Fibroblast of lung (primary cell): ENCODE measurements at regions not wholly inside any gene's neighbourhood (a gene's known extent, or its start where the extent isn't known, plus 50 kb on each side); places are given as distances from the start of the nearest gene placed in this dataset.

ENCODE experiments used
- DNase-seq, 2 donors: peaks; one replicate each; pipeline versions ENCODE4 v3.0.0 to v3.0.0-alpha.2; 2010; ENCODE audit warnings: low read depth in 2 of 2
- H2AFZ ChIP-seq: 2 replicates; pipeline ENCODE4 v1.5.1; 2012; ENCODE audit warnings: low read length, control low read depth, inconsistent platforms
- H3K27ac ChIP-seq: 2 replicates; pipeline ENCODE4 v1.5.1; 2011; ENCODE audit warnings: low read length, control low read depth; ENCODE audit not compliant: insufficient read depth
- H3K27me3 ChIP-seq: 2 replicates; pipeline ENCODE4 v1.5.1; 2011; ENCODE audit warnings: mild to moderate bottlenecking, low read length; ENCODE audit not compliant: control insufficient read depth, insufficient read depth
- H3K36me3 ChIP-seq: 2 replicates; pipeline ENCODE4 v1.5.1; 2011; ENCODE audit warnings: low read length; ENCODE audit not compliant: control insufficient read depth, insufficient read depth
- H3K4me1 ChIP-seq: 2 replicates; pipeline ENCODE4 v1.5.1; 2011; ENCODE audit warnings: low read length; ENCODE audit not compliant: control insufficient read depth, insufficient read depth; ENCODE audit errors: extremely low read depth
- H3K4me2 ChIP-seq: 2 replicates; pipeline ENCODE4 v1.5.1; 2011; ENCODE audit warnings: low read length, control low read depth; ENCODE audit not compliant: insufficient read depth; ENCODE audit errors: extremely low read depth
- H3K4me3 ChIP-seq, 4 experiments: fragments of 200-600 bp in 1 of 4; sonication (generic) in 1 of 4; replicated peaks in 1 of 4; 2 replicates each; pipeline ENCODE4 v1.5.1; 2011 to 2016; ENCODE audit warnings: low read length in 4 of 4, low read depth in 3 of 4, mild to moderate bottlenecking in 3 of 4, control low read depth in 2 of 4, inconsistent platforms in 1 of 4, mixed read lengths in 1 of 4; ENCODE audit not compliant: insufficient read depth in 1 of 4; ENCODE audit errors: control extremely low read depth in 1 of 4
- H3K79me2 ChIP-seq: 2 replicates; pipeline ENCODE4 v1.5.1; 2012; ENCODE audit warnings: mild to moderate bottlenecking, low read length, inconsistent platforms; ENCODE audit not compliant: control insufficient read depth, insufficient read depth
- H3K9ac ChIP-seq: 2 replicates; pipeline ENCODE4 v1.5.1; 2011; ENCODE audit warnings: mild to moderate bottlenecking, low read length, control low read depth; ENCODE audit not compliant: insufficient read depth
- H3K9me3 ChIP-seq: 2 replicates; pipeline ENCODE4 v1.5.1; 2012; ENCODE audit warnings: low read depth, low read length; ENCODE audit not compliant: control insufficient read depth, insufficient read depth
- H4K20me1 ChIP-seq: 2 replicates; pipeline ENCODE4 v1.5.1; 2011; ENCODE audit warnings: low read length; ENCODE audit not compliant: control insufficient read depth, insufficient read depth; ENCODE audit errors: extremely low read depth
- EZH2 ChIP-seq: IDR thresholded peaks from 2 replicates; pipeline ENCODE4 v1.5.1; 2012; ENCODE audit warnings: low read length, control low read depth, mild to moderate bottlenecking; ENCODE audit errors: missing control alignments
- TF ChIP-seq, protein P1 (sequence below), 2 donors: IDR thresholded peaks in 1 of 2; conservative IDR thresholded peaks in 1 of 2; 1 replicate in 1 of 2; 2 replicates in 1 of 2; pipeline ENCODE4 v1.5.1; 2011 to 2012; ENCODE audit warnings: low read length in 2 of 2, control low read depth in 1 of 2, inconsistent platforms in 1 of 2, low read depth in 1 of 2, mild to moderate bottlenecking in 1 of 2

DNA sequence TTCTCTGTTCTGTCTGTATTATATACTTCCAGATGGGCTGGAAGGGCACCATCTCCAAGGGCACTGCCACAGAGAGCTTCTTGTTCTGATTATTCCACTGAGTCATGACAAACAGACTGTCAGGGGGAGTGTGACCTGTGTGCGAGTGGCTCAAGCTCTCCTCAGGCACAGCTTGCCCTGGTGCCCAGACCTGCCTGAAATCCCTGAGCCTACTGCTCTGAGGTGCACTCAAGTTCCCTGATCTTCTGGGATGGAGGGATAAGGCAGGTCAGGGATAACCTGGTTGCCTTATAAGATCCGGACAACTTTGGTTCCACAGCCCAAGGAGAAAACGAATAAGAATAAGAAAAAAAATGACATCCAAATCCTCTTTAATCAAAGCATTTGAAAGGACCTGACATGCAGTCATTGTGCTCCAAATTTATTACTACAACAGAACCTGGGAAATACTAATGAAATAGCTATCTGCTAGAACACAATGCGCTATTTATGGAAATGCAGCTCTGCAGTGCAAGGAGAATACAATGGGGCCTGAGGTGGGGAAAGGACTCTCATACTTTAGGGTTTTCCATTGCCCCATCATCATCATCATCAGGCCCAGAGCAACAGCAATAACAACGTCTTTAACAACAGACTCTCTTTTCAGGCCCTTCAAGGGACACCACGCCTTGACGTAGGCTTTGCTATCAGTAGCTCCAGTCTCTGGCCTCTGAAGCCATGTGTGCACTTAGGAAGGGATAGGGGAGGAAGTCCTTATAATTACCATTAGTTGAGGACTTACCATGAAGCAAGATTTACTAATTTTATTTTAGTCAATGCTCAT is 217.1 kb upstream of the KIRREL3 start:
- no peak overlapping the region for H3K4me2 ChIP-seq
- H3K27ac ChIP-seq, result no peak overlapping the region
- no peak overlapping the region for H3K9ac ChIP-seq
- H3K4me3 ChIP-seq, result no peak overlapping the region
- H3K27me3 ChIP-seq, result no peaks in the 10 kb centered on the region
- H3K9me3 ChIP-seq, result no peaks in the 10 kb centered on the region
- TF ChIP-seq EZH2, result no peak
- TF ChIP-seq, protein P1, sequence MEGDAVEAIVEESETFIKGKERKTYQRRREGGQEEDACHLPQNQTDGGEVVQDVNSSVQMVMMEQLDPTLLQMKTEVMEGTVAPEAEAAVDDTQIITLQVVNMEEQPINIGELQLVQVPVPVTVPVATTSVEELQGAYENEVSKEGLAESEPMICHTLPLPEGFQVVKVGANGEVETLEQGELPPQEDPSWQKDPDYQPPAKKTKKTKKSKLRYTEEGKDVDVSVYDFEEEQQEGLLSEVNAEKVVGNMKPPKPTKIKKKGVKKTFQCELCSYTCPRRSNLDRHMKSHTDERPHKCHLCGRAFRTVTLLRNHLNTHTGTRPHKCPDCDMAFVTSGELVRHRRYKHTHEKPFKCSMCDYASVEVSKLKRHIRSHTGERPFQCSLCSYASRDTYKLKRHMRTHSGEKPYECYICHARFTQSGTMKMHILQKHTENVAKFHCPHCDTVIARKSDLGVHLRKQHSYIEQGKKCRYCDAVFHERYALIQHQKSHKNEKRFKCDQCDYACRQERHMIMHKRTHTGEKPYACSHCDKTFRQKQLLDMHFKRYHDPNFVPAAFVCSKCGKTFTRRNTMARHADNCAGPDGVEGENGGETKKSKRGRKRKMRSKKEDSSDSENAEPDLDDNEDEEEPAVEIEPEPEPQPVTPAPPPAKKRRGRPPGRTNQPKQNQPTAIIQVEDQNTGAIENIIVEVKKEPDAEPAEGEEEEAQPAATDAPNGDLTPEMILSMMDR (conservative IDR thresholded peaks at IDR 0.05 in 1 of 2, IDR thresholded peaks at IDR 0.05 in 1 of 2; ENCODE audit: low read depth in 1 of 2, low read length in 2 of 2), result no peak
- no peak for DNase-seq
- H3K4me1 ChIP-seq, result no peaks in the 10 kb centered on the region
- H2AFZ ChIP-seq, result no peak overlapping the region
- H3K36me3 ChIP-seq, result no peaks in the 10 kb centered on the region
- H3K79me2 ChIP-seq, result no peaks in the 10 kb centered on the region
- H4K20me1 ChIP-seq, result no peaks in the 10 kb centered on the region

- Histone ChIP-seq H3K4me3 (no peak overlapping the region), H3K4me2 (no peak overlapping the region), H2AFZ (no peak overlapping the region), H3K27me3 (no peaks in the 10 kb centered on the region), H3K27ac (no peak overlapping the region), H3K9ac (no peak overlapping the region), H3K79me2 (no peaks in the 10 kb centered on the region), H3K4me1 (no peaks in the 10 kb centered on the region), H4K20me1 (no peaks in the 10 kb centered on the region), H3K36me3 (no peaks in the 10 kb centered on the region), H3K9me3 (no peaks in the 10 kb centered on the region)
- no peak for DNase-seq
- TF ChIP-seq, protein P1 (conservative IDR thresholded peaks at IDR 0.05 in 1 of 2, IDR thresholded peaks at IDR 0.05 in 1 of 2; ENCODE audit: low read depth in 1 of 2, low read length in 2 of 2), result no peak
- TF ChIP-seq EZH2, result no peak
Observed at GRCh38 chr11:127205688-127206217, 205.2 kb upstream of the KIRREL3 start.

DNA sequence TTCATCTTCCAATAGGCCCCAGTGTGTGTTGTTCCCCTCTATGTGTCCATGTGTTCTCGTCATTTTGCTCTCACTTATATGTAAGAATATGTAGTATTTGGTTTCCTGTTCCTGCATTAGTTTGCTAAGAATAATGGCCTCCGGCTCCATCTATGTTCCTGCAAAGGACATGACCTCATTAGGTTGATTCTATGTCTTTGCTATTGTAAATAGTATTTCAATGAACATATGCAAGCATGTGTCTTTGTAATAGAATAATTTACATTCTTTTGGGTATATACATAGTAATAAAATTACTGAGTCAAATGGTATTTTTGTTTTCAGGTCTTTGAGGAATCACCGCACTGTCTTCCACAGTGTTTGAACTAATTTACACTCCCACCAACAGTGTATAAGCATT is 202.9 kb upstream of the KIRREL3 start:
- DNase-seq, result no peak
- no peaks in the 10 kb centered on the region for H3K36me3 ChIP-seq
- H3K9ac ChIP-seq, result no peak overlapping the region
- no peaks in the 10 kb centered on the region for H3K79me2 ChIP-seq
- H2AFZ ChIP-seq, result no peak overlapping the region
- H3K27me3 ChIP-seq, result no peaks in the 10 kb centered on the region
- no peak overlapping the region for H3K4me2 ChIP-seq
- no peaks in the 10 kb centered on the region for H3K4me1 ChIP-seq
- TF ChIP-seq EZH2, result no peak
- TF ChIP-seq, protein P1 (conservative IDR thresholded peaks at IDR 0.05 in 1 of 2, IDR thresholded peaks at IDR 0.05 in 1 of 2; ENCODE audit: low read depth in 1 of 2, low read length in 2 of 2), result no peak
- no peaks in the 10 kb centered on the region for H3K9me3 ChIP-seq
- H3K4me3 ChIP-seq, result no peak overlapping the region
- no peak overlapping the region for H3K27ac ChIP-seq
- H4K20me1 ChIP-seq, result no peaks in the 10 kb centered on the region
